GM12872 (cell line): ENCODE measurements at regions not wholly inside any gene's neighbourhood (a gene's known extent, or its start where the extent isn't known, plus 50 kb on each side); places are given as distances from the start of the nearest gene placed in this dataset.

Source experiments
- TF ChIP-seq, protein P1 (sequence below): IDR thresholded peaks from 3 replicates; pipeline ENCODE4 v1.5.1; 2011; ENCODE audit warnings: low read depth, mild to moderate bottlenecking, low read length, moderate library complexity; ENCODE audit not compliant: insufficient read depth

DNA sequence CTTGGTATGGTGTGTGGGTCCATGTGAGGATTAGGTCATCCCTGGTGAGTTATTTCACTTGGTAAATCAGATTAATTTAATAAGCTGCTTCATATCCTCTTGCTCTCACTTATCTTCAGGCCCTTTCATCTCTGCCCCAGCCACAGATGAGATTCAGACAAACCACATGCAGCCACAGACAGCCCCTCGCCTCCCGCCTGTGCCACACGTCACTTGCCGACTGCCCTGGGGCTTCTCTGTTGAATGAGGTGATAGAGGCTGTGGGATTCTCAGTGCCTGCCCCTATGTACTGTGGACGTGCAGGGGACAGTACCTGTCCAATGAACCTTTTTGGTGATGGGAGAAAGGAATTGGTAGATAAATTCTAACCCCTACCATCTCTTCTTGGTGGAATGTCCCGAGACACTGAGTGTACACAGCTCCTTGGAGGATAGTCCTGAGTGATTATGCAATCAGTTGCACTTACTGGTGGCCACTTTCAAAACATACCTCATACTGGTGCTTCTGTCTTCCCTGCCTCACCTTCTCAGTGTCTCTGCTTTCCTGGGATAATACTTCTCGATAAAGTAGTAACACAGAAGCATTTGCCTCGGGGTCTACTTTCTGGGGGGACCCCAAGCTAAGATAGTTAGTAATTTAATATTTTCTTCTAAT is 248.7 kb downstream of the TTC6 start:
- TF ChIP-seq, protein P1, sequence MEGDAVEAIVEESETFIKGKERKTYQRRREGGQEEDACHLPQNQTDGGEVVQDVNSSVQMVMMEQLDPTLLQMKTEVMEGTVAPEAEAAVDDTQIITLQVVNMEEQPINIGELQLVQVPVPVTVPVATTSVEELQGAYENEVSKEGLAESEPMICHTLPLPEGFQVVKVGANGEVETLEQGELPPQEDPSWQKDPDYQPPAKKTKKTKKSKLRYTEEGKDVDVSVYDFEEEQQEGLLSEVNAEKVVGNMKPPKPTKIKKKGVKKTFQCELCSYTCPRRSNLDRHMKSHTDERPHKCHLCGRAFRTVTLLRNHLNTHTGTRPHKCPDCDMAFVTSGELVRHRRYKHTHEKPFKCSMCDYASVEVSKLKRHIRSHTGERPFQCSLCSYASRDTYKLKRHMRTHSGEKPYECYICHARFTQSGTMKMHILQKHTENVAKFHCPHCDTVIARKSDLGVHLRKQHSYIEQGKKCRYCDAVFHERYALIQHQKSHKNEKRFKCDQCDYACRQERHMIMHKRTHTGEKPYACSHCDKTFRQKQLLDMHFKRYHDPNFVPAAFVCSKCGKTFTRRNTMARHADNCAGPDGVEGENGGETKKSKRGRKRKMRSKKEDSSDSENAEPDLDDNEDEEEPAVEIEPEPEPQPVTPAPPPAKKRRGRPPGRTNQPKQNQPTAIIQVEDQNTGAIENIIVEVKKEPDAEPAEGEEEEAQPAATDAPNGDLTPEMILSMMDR, result no peak

DNA sequence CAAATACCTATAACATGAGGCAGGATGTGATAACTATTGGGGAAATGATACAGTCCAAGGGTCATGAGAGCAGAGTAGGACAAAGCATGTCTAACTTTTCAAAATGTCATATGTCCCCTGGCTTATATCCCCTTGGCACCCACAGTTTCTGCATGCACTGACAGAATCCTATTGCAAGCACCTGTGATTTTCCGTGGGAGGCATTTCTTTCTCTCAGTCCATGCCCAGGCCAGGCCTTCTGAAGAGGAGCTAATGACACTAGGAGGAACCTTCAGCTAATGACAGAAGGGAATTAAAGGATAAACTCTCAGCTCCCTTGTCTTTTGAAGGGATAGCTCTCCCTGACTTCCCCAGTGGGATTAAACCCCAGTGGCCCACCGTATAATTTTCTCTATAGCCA is 249.2 kb downstream of the TTC6 start:
- TF ChIP-seq, protein P1, result no peak

DNA sequence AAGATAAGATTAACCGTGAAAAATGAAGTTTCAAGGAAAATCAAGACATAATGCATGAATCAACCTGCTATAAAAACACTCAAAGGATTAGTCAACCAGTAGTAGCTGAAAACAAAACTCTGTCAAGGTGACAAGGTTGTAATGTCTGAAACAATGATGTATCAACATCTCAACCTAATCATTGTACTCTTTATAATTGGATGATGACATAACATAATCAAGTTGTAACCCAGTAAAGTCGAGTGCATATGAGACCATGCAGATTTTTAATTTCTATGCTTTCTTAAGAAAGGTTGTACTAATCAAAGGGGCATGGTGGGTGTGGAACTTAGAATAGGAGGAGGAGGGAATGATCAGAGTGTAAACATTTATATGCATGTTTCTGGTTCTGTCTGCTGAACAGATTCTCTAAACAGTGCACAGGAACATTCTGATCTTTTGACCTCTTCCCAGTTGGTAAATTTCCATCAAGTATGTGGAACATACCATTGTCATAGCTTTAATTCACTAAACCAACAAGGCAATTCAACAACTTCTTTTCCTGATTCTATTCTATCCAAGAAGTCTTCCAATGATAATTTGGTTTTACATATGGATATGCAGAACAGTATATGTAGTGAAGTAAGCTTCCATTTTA is 253.7 kb downstream of the TTC6 start:
- TF ChIP-seq, protein P1, result no peak

DNA sequence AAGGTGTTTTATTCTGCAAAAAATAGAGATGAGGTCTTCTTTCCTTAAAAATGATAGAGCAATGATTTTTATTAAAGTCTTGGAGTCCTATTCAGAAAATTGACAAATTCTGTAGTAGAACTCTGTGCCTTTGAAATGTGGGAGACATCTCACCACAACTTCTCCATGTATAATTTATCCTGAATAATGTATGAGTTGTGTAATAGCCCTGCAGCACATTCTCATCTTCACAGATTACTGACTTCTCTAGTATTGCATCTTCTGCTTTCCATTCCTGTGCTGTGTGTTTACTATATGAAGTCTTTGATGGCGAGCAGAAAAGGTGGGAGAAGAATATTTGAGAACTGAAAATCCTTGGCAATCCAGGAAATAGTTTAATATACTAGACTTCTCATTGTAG is 255.6 kb downstream of the TTC6 start:
- TF ChIP-seq, protein P1, result no peak

- TF ChIP-seq, protein P1, result no peak
These were observed 260.4 kb downstream of the TTC6 start for GRCh38 chr14:37855871-37856270.

DNA sequence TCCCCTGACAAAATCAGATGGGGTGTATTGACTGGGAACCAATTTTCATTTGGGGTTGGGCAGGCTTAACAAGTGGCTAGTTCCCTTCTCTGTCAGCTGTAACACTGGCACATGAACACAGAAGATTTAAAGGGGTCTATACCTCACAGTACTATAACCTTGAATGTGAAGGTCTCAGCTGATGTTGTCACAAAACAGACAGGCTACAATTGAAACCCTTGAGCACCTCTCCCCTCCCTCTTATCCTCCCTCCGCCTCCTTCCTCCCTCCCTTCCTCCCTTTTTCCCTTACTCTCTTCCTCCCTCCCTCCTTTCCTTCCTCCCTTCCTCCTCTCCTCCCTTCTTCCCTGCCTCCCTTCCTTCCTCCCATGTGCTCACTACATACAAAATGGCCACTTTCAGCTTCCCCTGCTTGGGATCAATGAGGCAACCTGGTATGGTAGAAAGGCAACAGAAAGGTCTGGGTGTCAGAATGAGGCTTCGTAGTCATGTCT is 262.4 kb downstream of the TTC6 start:
- TF ChIP-seq, protein P1, result no peak

GRCh38 chr14:37858733-37859132 is 263.3 kb downstream of the TTC6 start:
- TF ChIP-seq, protein P1, result no peak
